Panc1 (cell line): ENCODE measurements at regions not wholly inside any gene's neighbourhood (a gene's known extent, or its start where the extent isn't known, plus 50 kb on each side); places are given as distances from the start of the nearest gene placed in this dataset.

Experiments used
- POLR2AphosphoS5 ChIP-seq: IDR thresholded peaks from 2 replicates; pipeline ENCODE4 v1.6.1; 2012; ENCODE audit warnings: mild to moderate bottlenecking, low read depth, low read length, moderate library complexity
- REST ChIP-seq, 2 experiments: IDR thresholded peaks; 2 replicates each; pipeline ENCODE4 v1.6.1; 2011 to 2012; ENCODE audit warnings: low read depth in 2 of 2, control low read depth in 1 of 2, low read length in 1 of 2, mild to moderate bottlenecking in 1 of 2, moderate library complexity in 1 of 2; ENCODE audit not compliant: insufficient read depth in 1 of 2
- TCF7L2 ChIP-seq: IDR thresholded peaks from 2 replicates; pipeline ENCODE4 v1.6.1; 2011; ENCODE audit warnings: mild to moderate bottlenecking, low read depth, low read length, inconsistent platforms
- TF ChIP-seq, protein P1 (sequence below): fragments of 450-650 bp; IDR thresholded peaks from 2 replicates; pipeline ENCODE4 v1.5.1; 2017; ENCODE audit warnings: mild to moderate bottlenecking

- TF ChIP-seq, protein P1, sequence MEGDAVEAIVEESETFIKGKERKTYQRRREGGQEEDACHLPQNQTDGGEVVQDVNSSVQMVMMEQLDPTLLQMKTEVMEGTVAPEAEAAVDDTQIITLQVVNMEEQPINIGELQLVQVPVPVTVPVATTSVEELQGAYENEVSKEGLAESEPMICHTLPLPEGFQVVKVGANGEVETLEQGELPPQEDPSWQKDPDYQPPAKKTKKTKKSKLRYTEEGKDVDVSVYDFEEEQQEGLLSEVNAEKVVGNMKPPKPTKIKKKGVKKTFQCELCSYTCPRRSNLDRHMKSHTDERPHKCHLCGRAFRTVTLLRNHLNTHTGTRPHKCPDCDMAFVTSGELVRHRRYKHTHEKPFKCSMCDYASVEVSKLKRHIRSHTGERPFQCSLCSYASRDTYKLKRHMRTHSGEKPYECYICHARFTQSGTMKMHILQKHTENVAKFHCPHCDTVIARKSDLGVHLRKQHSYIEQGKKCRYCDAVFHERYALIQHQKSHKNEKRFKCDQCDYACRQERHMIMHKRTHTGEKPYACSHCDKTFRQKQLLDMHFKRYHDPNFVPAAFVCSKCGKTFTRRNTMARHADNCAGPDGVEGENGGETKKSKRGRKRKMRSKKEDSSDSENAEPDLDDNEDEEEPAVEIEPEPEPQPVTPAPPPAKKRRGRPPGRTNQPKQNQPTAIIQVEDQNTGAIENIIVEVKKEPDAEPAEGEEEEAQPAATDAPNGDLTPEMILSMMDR: no peak
- no peak for TF ChIP-seq REST (IDR thresholded peaks at IDR 0.05; ENCODE audit: insufficient read depth in 1 of 2, low read depth in 2 of 2, low read length in 1 of 2)
- no peak for TF ChIP-seq POLR2AphosphoS5
- no peak for TF ChIP-seq TCF7L2
Observed at GRCh38 chr10:9786101-9786500, 1231.6 kb upstream of the CELF2 start.
